ENCODE measurements at regions not wholly inside any gene's neighbourhood (a gene's known extent, or its start where the extent isn't known, plus 50 kb on each side); places are given as distances from the start of the nearest gene placed in this dataset.
"Not testable (repeated sequence)": the region's sequence is repeated elsewhere in the genome, so short reads cannot be mapped to it uniquely, and the experiment has no call there.

DNA sequence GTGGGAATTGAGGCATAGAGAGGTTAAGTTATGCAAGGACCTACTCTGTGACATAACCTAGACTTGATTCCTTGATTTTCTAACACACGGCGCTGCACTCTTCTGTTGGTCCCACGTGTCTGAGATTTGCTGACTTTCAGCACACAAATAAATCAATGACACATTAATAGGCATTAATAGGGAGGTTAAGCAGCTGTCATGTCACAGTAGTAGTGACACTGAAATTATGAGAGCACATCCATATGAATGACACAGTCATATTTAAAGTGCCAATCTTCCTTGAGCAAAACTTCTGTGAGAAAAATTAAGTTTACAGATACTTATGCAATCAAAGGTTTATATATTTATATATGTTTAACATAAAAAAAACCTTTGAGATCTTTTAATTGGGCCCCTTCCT lies 805.4 kb upstream of the SORCS1 start:
- H3K4me3 ChIP-seq (ENCODE audit: low read depth, low read length) = no peak overlapping the region
- no peaks in the 10 kb centered on the region for H3K27me3 Mint-ChIP-seq (ENCODE audit: insufficient read depth, unreplicated experiment)
- no peaks in the 10 kb centered on the region for H3K36me3 ChIP-seq (ENCODE audit: control insufficient read depth, insufficient read depth, low read length)
- H3K4me3 Mint-ChIP-seq (ENCODE audit: unreplicated experiment) = no peak overlapping the region
- no TSS peak for BruUV-seq (replicated peaks)
- intact Hi-C loops (cut with micrococcal nuclease; ENCODE audit: unreplicated experiment) = no loop called here
- H3K27ac Mint-ChIP-seq (ENCODE audit: unreplicated experiment) = no peak overlapping the region
- POLR2A ChIA-PET = no interaction called here
- H3K36me3 Mint-ChIP-seq (ENCODE audit: insufficient read depth, unreplicated experiment) = no peaks in the 10 kb centered on the region
- TF ChIP-seq, protein P1, sequence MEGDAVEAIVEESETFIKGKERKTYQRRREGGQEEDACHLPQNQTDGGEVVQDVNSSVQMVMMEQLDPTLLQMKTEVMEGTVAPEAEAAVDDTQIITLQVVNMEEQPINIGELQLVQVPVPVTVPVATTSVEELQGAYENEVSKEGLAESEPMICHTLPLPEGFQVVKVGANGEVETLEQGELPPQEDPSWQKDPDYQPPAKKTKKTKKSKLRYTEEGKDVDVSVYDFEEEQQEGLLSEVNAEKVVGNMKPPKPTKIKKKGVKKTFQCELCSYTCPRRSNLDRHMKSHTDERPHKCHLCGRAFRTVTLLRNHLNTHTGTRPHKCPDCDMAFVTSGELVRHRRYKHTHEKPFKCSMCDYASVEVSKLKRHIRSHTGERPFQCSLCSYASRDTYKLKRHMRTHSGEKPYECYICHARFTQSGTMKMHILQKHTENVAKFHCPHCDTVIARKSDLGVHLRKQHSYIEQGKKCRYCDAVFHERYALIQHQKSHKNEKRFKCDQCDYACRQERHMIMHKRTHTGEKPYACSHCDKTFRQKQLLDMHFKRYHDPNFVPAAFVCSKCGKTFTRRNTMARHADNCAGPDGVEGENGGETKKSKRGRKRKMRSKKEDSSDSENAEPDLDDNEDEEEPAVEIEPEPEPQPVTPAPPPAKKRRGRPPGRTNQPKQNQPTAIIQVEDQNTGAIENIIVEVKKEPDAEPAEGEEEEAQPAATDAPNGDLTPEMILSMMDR (IDR thresholded peaks at IDR 0.05; ENCODE audit: insufficient read depth in 1 of 2, low read depth in 1 of 2, low read length in 1 of 2, severe bottlenecking in 1 of 2, unreplicated experiment in 1 of 2) = no peak
- CTCF ChIA-PET = no interaction called here
- no peaks in the 10 kb centered on the region for H3K27me3 ChIP-seq (replicated peaks; ENCODE audit: control insufficient read depth, insufficient read depth, low read length)
- no peaks in the 10 kb centered on the region for H3K4me1 Mint-ChIP-seq (ENCODE audit: low read depth, unreplicated experiment)
- DNase-seq = no peak
- H3K9me3 Mint-ChIP-seq (ENCODE audit: unreplicated experiment) = peaks cover 14% of the 10 kb centered on the region
- H3K9me3 ChIP-seq = no peaks in the 10 kb centered on the region
- H3K4me1 ChIP-seq = no peaks in the 10 kb centered on the region

DNA sequence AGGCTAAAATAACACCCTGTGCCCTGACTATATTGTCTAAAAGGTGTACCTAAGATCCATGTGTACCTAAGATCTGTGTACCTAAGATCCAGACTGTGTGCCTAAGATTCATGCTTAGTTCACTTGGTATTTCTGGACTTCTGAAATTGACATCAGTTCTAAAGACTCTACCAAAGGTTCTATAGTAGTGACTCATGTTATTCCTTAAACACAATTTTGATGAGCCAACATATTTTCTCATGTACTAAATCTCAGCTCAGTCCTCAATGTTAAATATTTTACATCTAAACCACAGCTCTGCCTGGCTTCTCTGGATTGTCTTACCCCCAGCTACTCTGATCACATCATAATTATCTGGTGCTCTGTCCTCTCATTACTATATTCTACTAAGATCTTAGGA lies 802.3 kb upstream of the SORCS1 start:
- BruUV-seq (replicated peaks) = no TSS peak
- TF ChIP-seq, protein P1 (IDR thresholded peaks at IDR 0.05; ENCODE audit: insufficient read depth in 1 of 2, low read depth in 1 of 2, low read length in 1 of 2, severe bottlenecking in 1 of 2, unreplicated experiment in 1 of 2) = no peak
- Mint-ChIP-seq H3K36me3 (ENCODE audit: insufficient read depth, unreplicated experiment) (no peaks in the 10 kb centered on the region), H3K4me3 (ENCODE audit: unreplicated experiment) (no peak overlapping the region), H3K27me3 (ENCODE audit: insufficient read depth, unreplicated experiment) (no peaks in the 10 kb centered on the region), H3K4me1 (ENCODE audit: low read depth, unreplicated experiment) (no peaks in the 10 kb centered on the region), H3K27ac (ENCODE audit: unreplicated experiment) (no peak overlapping the region), H3K9me3 (ENCODE audit: unreplicated experiment) (peaks cover 7% of the 10 kb centered on the region)
- CTCF ChIA-PET = no interaction called here
- no peak for DNase-seq
- H3K9me3 ChIP-seq = no peaks in the 10 kb centered on the region
- H3K4me1 ChIP-seq = no peaks in the 10 kb centered on the region
- POLR2A ChIA-PET = no interaction called here
- no peaks in the 10 kb centered on the region for H3K36me3 ChIP-seq (ENCODE audit: control insufficient read depth, insufficient read depth, low read length)
- intact Hi-C loops (cut with micrococcal nuclease; ENCODE audit: unreplicated experiment) = no loop called here
- no peak overlapping the region for H3K4me3 ChIP-seq (ENCODE audit: low read depth, low read length)
- H3K27me3 ChIP-seq (replicated peaks; ENCODE audit: control insufficient read depth, insufficient read depth, low read length) = no peaks in the 10 kb centered on the region

DNA sequence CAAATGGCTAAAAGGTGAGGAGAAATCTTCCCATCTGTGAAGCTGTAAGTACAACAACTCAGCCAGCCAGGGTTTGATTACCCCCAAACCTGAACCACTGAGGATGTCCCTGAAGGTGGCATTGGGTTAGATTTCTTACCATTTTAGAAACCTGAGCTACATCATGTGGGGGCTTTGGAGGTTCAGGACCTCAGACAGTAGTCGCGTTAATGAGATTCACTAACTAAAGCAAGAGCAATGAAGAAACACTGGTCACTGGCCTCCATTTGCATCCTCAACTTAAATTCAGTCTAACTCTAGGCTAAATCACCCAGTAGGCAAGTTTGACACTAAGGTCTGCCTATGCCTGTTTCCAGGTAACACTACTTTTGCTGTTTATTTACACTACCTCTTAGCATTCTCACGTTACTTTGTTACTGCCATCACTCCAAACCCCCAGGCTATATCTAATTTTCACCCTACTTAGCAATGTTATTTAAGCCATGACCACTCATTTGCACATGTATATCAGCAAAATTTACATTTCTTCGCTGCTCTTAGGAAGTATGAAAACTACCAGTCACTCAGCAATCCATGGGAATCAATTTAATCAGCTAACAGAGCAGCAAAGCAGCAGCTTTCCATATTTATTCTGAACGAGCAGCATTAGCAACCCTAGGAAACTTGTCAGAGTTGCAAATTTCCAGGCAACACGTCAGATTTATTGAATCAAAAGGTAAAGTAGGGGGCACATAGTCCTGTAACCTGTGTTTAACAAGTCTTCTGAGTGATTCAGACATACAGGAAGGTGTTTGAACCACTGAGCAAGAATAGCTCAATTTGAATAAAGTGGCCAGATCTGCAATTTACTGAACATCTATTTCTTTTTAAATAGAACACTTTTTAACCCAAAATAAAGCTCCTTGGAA lies 788.4 kb upstream of the SORCS1 start:
- ChIA-PET POLR2A (no interaction called here), CTCF (interaction anchor here (0.7 kb wide), 1 partner anchor 885 kb away, joined by 3 read pairs; no protein-coding TSS in a partner anchor)
- H3K4me1 ChIP-seq = no peaks in the 10 kb centered on the region
- Mint-ChIP-seq H3K4me3 (ENCODE audit: unreplicated experiment) (no peak overlapping the region), H3K4me1 (ENCODE audit: low read depth, unreplicated experiment) (no peaks in the 10 kb centered on the region), H3K27me3 (ENCODE audit: insufficient read depth, unreplicated experiment) (no peaks in the 10 kb centered on the region), H3K36me3 (ENCODE audit: insufficient read depth, unreplicated experiment) (no peaks in the 10 kb centered on the region), H3K9me3 (ENCODE audit: unreplicated experiment) (no peaks in the 10 kb centered on the region), H3K27ac (ENCODE audit: unreplicated experiment) (no peak overlapping the region)
- intact Hi-C loops (cut with micrococcal nuclease; ENCODE audit: unreplicated experiment) = no loop called here
- H3K9me3 ChIP-seq = no peaks in the 10 kb centered on the region
- no peak for DNase-seq
- no peaks in the 10 kb centered on the region for H3K27me3 ChIP-seq (replicated peaks; ENCODE audit: control insufficient read depth, insufficient read depth, low read length)
- no peaks in the 10 kb centered on the region for H3K36me3 ChIP-seq (ENCODE audit: control insufficient read depth, insufficient read depth, low read length)
- no TSS peak for BruUV-seq (replicated peaks)
- TF ChIP-seq, protein P1 (IDR thresholded peaks at IDR 0.05; ENCODE audit: insufficient read depth in 1 of 2, low read depth in 1 of 2, low read length in 1 of 2, severe bottlenecking in 1 of 2, unreplicated experiment in 1 of 2) = no peak
- H3K4me3 ChIP-seq (ENCODE audit: low read depth, low read length) = no peak overlapping the region

DNA sequence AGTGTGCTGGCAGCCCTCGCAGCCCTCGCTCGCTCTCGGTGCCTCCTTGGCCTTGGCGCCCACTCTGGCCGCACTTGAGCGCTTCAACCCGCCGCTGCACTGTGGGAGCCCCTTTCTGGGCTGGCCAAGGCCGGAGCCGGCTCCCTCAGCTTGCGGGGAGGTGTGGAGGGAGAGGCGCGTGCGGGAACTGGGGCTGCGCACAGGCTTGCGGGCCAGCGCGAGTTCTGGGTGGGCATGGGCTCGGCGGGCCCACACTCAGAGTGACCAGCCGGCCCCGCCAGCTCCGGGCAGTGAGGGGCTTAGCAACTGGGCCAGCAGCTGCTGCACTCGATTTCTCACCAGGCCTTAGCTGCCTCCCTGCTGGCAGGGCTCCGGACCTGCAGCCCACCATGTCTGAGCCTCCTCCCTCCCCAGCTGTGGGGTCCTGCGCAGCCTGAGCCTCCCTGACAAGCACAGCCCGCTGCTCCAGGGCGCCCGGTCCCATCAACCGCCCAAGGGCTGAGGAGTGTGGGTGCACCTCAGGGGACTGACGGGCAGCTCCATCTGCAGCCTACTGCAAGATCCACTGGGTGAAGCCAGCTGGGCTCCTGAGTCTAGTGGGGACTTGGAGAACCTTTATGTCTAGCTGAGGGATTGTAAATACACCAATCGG lies 786.0 kb upstream of the SORCS1 start:
- H3K27me3 Mint-ChIP-seq (ENCODE audit: insufficient read depth, unreplicated experiment); BruUV-seq (replicated peaks); H3K9me3 ChIP-seq: not testable (repeated sequence)

More for the DNA sequence above, 786.0 kb upstream of the SORCS1 start:
- H3K27ac Mint-ChIP-seq (ENCODE audit: unreplicated experiment); H3K27me3 ChIP-seq (replicated peaks; ENCODE audit: control insufficient read depth, insufficient read depth, low read length); POLR2A ChIA-PET; H3K4me1 ChIP-seq; H3K4me1 Mint-ChIP-seq (ENCODE audit: low read depth, unreplicated experiment); H3K4me3 Mint-ChIP-seq (ENCODE audit: unreplicated experiment); H3K36me3 ChIP-seq (ENCODE audit: control insufficient read depth, insufficient read depth, low read length); H3K36me3 Mint-ChIP-seq (ENCODE audit: insufficient read depth, unreplicated experiment); H3K9me3 Mint-ChIP-seq (ENCODE audit: unreplicated experiment); DNase-seq; H3K4me3 ChIP-seq (ENCODE audit: low read depth, low read length); intact Hi-C loops (cut with micrococcal nuclease; ENCODE audit: unreplicated experiment); CTCF ChIA-PET: not testable (repeated sequence)
